ENCODE measurements at regions not wholly inside any gene's neighbourhood (a gene's known extent, or its start where the extent isn't known, plus 50 kb on each side); places are given as distances from the start of the nearest gene placed in this dataset.
"Not testable (repeated sequence)": the region's sequence is repeated elsewhere in the genome, so short reads cannot be mapped to it uniquely, and the experiment has no call there.

- Histone ChIP-seq H3K4me3 (ENCODE audit: low read depth in 1 of 2, low read length in 2 of 2) (no peak overlapping the region), H3K27me3 (ENCODE audit: control insufficient read depth in 1 of 2, insufficient read depth in 2 of 2, low read length in 2 of 2) (peaks cover 0 to 3% of the 10 kb centered on the region in 2 donors), H3K27ac (ENCODE audit: low read depth in 2 of 2, low read length in 1 of 2) (no peak overlapping the region), H3K36me3 (ENCODE audit: control insufficient read depth in 2 of 2, insufficient read depth in 2 of 2, low read length in 1 of 2) (no peaks in the 10 kb centered on the region), H3K9me3 (ENCODE audit: control insufficient read depth in 2 of 2, insufficient read depth in 1 of 2, low read depth in 1 of 2, low read length in 1 of 2) (no peaks in the 10 kb centered on the region), H3K4me1 (ENCODE audit: control insufficient read depth in 2 of 2, insufficient read depth in 2 of 2, low read length in 1 of 2) (peaks cover 0 to 3% of the 10 kb centered on the region in 2 donors)
- 89 to 92% methylated on average over 10 of the region's 10 CpGs for WGBS, 2 donors
Measured at GRCh38 chr15:70587896-70588567, 175.3 kb downstream of the UACA start.

- H3K4me1 ChIP-seq (ENCODE audit: control insufficient read depth in 2 of 2, insufficient read depth in 2 of 2, low read length in 1 of 2); H3K36me3 ChIP-seq (ENCODE audit: control insufficient read depth in 2 of 2, insufficient read depth in 2 of 2, low read length in 1 of 2); H3K27ac ChIP-seq (ENCODE audit: low read depth in 2 of 2, low read length in 1 of 2); H3K9me3 ChIP-seq (ENCODE audit: control insufficient read depth in 2 of 2, insufficient read depth in 1 of 2, low read depth in 1 of 2, low read length in 1 of 2); H3K27me3 ChIP-seq (ENCODE audit: control insufficient read depth in 1 of 2, insufficient read depth in 2 of 2, low read length in 2 of 2); H3K4me3 ChIP-seq (ENCODE audit: low read depth in 1 of 2, low read length in 2 of 2): not testable (repeated sequence)
- 96 to 97% methylated on average over 31 to 40 of the region's 40 CpGs for WGBS, 2 donors
Measured at GRCh38 chr15:70587012-70587634, 176.2 kb downstream of the UACA start.

- peaks cover 0 to 3% of the 10 kb centered on the region in 2 donors for H3K4me1 ChIP-seq (ENCODE audit: control insufficient read depth in 2 of 2, insufficient read depth in 2 of 2, low read length in 1 of 2)
- peaks cover 0 to 3% of the 10 kb centered on the region in 2 donors for H3K27me3 ChIP-seq (ENCODE audit: control insufficient read depth in 1 of 2, insufficient read depth in 2 of 2, low read length in 2 of 2)
- no peak overlapping the region for H3K27ac ChIP-seq (ENCODE audit: low read depth in 2 of 2, low read length in 1 of 2)
- 94 to 95% methylated on average over 24 of the region's 24 CpGs for WGBS, 2 donors
- no peak overlapping the region for H3K4me3 ChIP-seq (ENCODE audit: low read depth in 1 of 2, low read length in 2 of 2)
- no peaks in the 10 kb centered on the region for H3K9me3 ChIP-seq (ENCODE audit: control insufficient read depth in 2 of 2, insufficient read depth in 1 of 2, low read depth in 1 of 2, low read length in 1 of 2)
- no peaks in the 10 kb centered on the region for H3K36me3 ChIP-seq (ENCODE audit: control insufficient read depth in 2 of 2, insufficient read depth in 2 of 2, low read length in 1 of 2)
Measured at GRCh38 chr15:70586241-70586640, 177.1 kb downstream of the UACA start.

GRCh38 chr15:70585707-70586034 lies 177.7 kb downstream of the UACA start:
- no peak overlapping the region for H3K27ac ChIP-seq (ENCODE audit: low read depth in 2 of 2, low read length in 1 of 2)
- no peak overlapping the region for H3K4me3 ChIP-seq (ENCODE audit: low read depth in 1 of 2, low read length in 2 of 2)
- H3K4me1 ChIP-seq (ENCODE audit: control insufficient read depth in 2 of 2, insufficient read depth in 2 of 2, low read length in 1 of 2), result peaks cover 0 to 3% of the 10 kb centered on the region in 2 donors
- H3K9me3 ChIP-seq (ENCODE audit: control insufficient read depth in 2 of 2, insufficient read depth in 1 of 2, low read depth in 1 of 2, low read length in 1 of 2), result no peaks in the 10 kb centered on the region
- peaks cover 0 to 3% of the 10 kb centered on the region in 2 donors for H3K27me3 ChIP-seq (ENCODE audit: control insufficient read depth in 1 of 2, insufficient read depth in 2 of 2, low read length in 2 of 2)
- 46 to 49% methylated on average over 9 to 10 of the region's 10 CpGs for WGBS, 2 donors
- no peaks in the 10 kb centered on the region for H3K36me3 ChIP-seq (ENCODE audit: control insufficient read depth in 2 of 2, insufficient read depth in 2 of 2, low read length in 1 of 2)

GRCh38 chr15:70584838-70585706 lies 178.3 kb downstream of the UACA start:
- Histone ChIP-seq H3K36me3 (ENCODE audit: control insufficient read depth in 2 of 2, insufficient read depth in 2 of 2, low read length in 1 of 2) (no peaks in the 10 kb centered on the region), H3K27me3 (ENCODE audit: control insufficient read depth in 1 of 2, insufficient read depth in 2 of 2, low read length in 2 of 2) (peaks cover 0 to 3% of the 10 kb centered on the region in 2 donors), H3K4me1 (ENCODE audit: control insufficient read depth in 2 of 2, insufficient read depth in 2 of 2, low read length in 1 of 2) (peaks cover 0 to 3% of the 10 kb centered on the region in 2 donors), H3K27ac (ENCODE audit: low read depth in 2 of 2, low read length in 1 of 2) (no peak overlapping the region), H3K4me3 (ENCODE audit: low read depth in 1 of 2, low read length in 2 of 2) (peak overlapping the region; percentile 20 to 30), H3K9me3 (ENCODE audit: control insufficient read depth in 2 of 2, insufficient read depth in 1 of 2, low read depth in 1 of 2, low read length in 1 of 2) (no peaks in the 10 kb centered on the region)
- WGBS, 2 donors, result 11 to 14% methylated on average over 57 to 64 of the region's 64 CpGs

GRCh38 chr15:70584441-70584837 lies 178.9 kb downstream of the UACA start:
- no peak overlapping the region for H3K27ac ChIP-seq (ENCODE audit: low read depth in 2 of 2, low read length in 1 of 2)
- WGBS, 2 donors, result 84 to 86% methylated on average over 4 of the region's 4 CpGs

GRCh38 chr15:70583006-70583405 lies 180.4 kb downstream of the UACA start:
- no peak overlapping the region for H3K27ac ChIP-seq (ENCODE audit: low read depth in 2 of 2, low read length in 1 of 2)
- H3K4me1 ChIP-seq (ENCODE audit: control insufficient read depth in 2 of 2, insufficient read depth in 2 of 2, low read length in 1 of 2), result peaks cover 0 to 3% of the 10 kb centered on the region in 2 donors
- no peak overlapping the region for H3K4me3 ChIP-seq (ENCODE audit: low read depth in 1 of 2, low read length in 2 of 2)
- 57 to 59% methylated on average over 4 of the region's 4 CpGs for WGBS, 2 donors
- no peaks in the 10 kb centered on the region for H3K36me3 ChIP-seq (ENCODE audit: control insufficient read depth in 2 of 2, insufficient read depth in 2 of 2, low read length in 1 of 2)
- peaks cover 0 to 3% of the 10 kb centered on the region in 2 donors for H3K27me3 ChIP-seq (ENCODE audit: control insufficient read depth in 1 of 2, insufficient read depth in 2 of 2, low read length in 2 of 2)
- H3K9me3 ChIP-seq (ENCODE audit: control insufficient read depth in 2 of 2, insufficient read depth in 1 of 2, low read depth in 1 of 2, low read length in 1 of 2), result no peaks in the 10 kb centered on the region

More at GRCh38 chr15:70584441-70584837, 178.9 kb downstream of the UACA start:
- peaks cover 0 to 3% of the 10 kb centered on the region in 2 donors for H3K27me3 ChIP-seq (ENCODE audit: control insufficient read depth in 1 of 2, insufficient read depth in 2 of 2, low read length in 2 of 2)
- H3K4me3 ChIP-seq (ENCODE audit: low read depth in 1 of 2, low read length in 2 of 2), result no peak overlapping the region
- no peaks in the 10 kb centered on the region for H3K9me3 ChIP-seq (ENCODE audit: control insufficient read depth in 2 of 2, insufficient read depth in 1 of 2, low read depth in 1 of 2, low read length in 1 of 2)
- H3K36me3 ChIP-seq (ENCODE audit: control insufficient read depth in 2 of 2, insufficient read depth in 2 of 2, low read length in 1 of 2), result no peaks in the 10 kb centered on the region
- peaks cover 0 to 3% of the 10 kb centered on the region in 2 donors for H3K4me1 ChIP-seq (ENCODE audit: control insufficient read depth in 2 of 2, insufficient read depth in 2 of 2, low read length in 1 of 2)

- H3K4me1 ChIP-seq (ENCODE audit: control insufficient read depth in 2 of 2, insufficient read depth in 2 of 2, low read length in 1 of 2), result peaks cover 0 to 3% of the 10 kb centered on the region in 2 donors
- WGBS, 2 donors, result 72 to 75% methylated on average over 5 of the region's 5 CpGs
- H3K27me3 ChIP-seq (ENCODE audit: control insufficient read depth in 1 of 2, insufficient read depth in 2 of 2, low read length in 2 of 2), result peaks cover 0 to 3% of the 10 kb centered on the region in 2 donors
- H3K27ac ChIP-seq (ENCODE audit: low read depth in 2 of 2, low read length in 1 of 2), result no peak overlapping the region
- H3K4me3 ChIP-seq (ENCODE audit: low read depth in 1 of 2, low read length in 2 of 2), result no peak overlapping the region
- no peaks in the 10 kb centered on the region for H3K36me3 ChIP-seq (ENCODE audit: control insufficient read depth in 2 of 2, insufficient read depth in 2 of 2, low read length in 1 of 2)
- no peaks in the 10 kb centered on the region for H3K9me3 ChIP-seq (ENCODE audit: control insufficient read depth in 2 of 2, insufficient read depth in 1 of 2, low read depth in 1 of 2, low read length in 1 of 2)
Measured at GRCh38 chr15:70582143-70582945, 181.0 kb downstream of the UACA start.

- H3K27me3 ChIP-seq (ENCODE audit: control insufficient read depth in 1 of 2, insufficient read depth in 2 of 2, low read length in 2 of 2), result peaks cover 0 to 3% of the 10 kb centered on the region in 2 donors
- no peak overlapping the region for H3K27ac ChIP-seq (ENCODE audit: low read depth in 2 of 2, low read length in 1 of 2)
- no peaks in the 10 kb centered on the region for H3K36me3 ChIP-seq (ENCODE audit: control insufficient read depth in 2 of 2, insufficient read depth in 2 of 2, low read length in 1 of 2)
- H3K4me1 ChIP-seq (ENCODE audit: control insufficient read depth in 2 of 2, insufficient read depth in 2 of 2, low read length in 1 of 2), result peaks cover 0 to 3% of the 10 kb centered on the region in 2 donors
- H3K9me3 ChIP-seq (ENCODE audit: control insufficient read depth in 2 of 2, insufficient read depth in 1 of 2, low read depth in 1 of 2, low read length in 1 of 2), result no peaks in the 10 kb centered on the region
- H3K4me3 ChIP-seq (ENCODE audit: low read depth in 1 of 2, low read length in 2 of 2), result no peak overlapping the region
- WGBS, 2 donors, result 82 to 85% methylated on average over 5 to 6 of the region's 6 CpGs
Measured at GRCh38 chr15:70580958-70581357, 182.4 kb downstream of the UACA start.

Measured in esophagus (tissue), 2 donors.